Pancreas (tissue), 10 donors: ENCODE measurements at regions not wholly inside any gene's neighbourhood (a gene's known extent, or its start where the extent isn't known, plus 50 kb on each side); places are given as distances from the start of the nearest gene placed in this dataset.

Experiments
- ATAC-seq, 4 donors: fragments of 200-7000 bp; cut with Tn5 transposase; one replicate each; pipeline versions ENCODE4 v1.8.0 to v1.9.1; 2020; ENCODE audit warnings: mild to moderate bottlenecking in 4 of 4, moderate library complexity in 4 of 4
- DNase-seq, 6 donors: peaks; one replicate each; pipeline ENCODE4 v3.0.0-alpha.2; 2020
- FAIRE-seq: peaks from 2 replicates; lab custom pipeline; 2012; peaks lifted over from hg19 to GRCh38; lab: Jason Lieb, UNC
- H3K27ac ChIP-seq, 4 donors: fragments of 200-600 bp; sonication (generic); 1 replicate in 3 of 4; 2 replicates in 1 of 4; pipeline versions ENCODE4 v1.5.0 to v1.8.0; 2020
- H3K27me3 ChIP-seq, 4 donors: fragments of 200-600 bp; one replicate each; pipeline ENCODE4 v1.8.0; 2021
- H3K36me3 ChIP-seq, 3 donors: fragments of 200-600 bp; sonication (generic) in 1 of 3; one replicate each; pipeline versions ENCODE4 v1.5.0 to v1.8.0; 2020 to 2021
- H3K4me1 ChIP-seq, 3 donors: fragments of 200-600 bp; one replicate each; pipeline ENCODE4 v1.8.0; 2021
- H3K4me3 ChIP-seq, 4 donors: fragments of 200-600 bp; sonication (generic) in 2 of 4; one replicate each; pipeline versions ENCODE4 v1.5.0 to v1.8.0; 2020 to 2021
- H3K9me3 ChIP-seq, 4 donors: fragments of 200-600 bp; one replicate each; pipeline ENCODE4 v1.8.0; 2021
- CTCF ChIP-seq, 4 donors: fragments of 200-600 bp; sonication (generic) in 3 of 4; IDR thresholded peaks; one replicate each; pipeline versions ENCODE4 v1.5.0 to v1.8.0; 2021; ENCODE audit warnings: antibody characterized with exemption in 4 of 4
- WGBS, 2 donors: extraction: QIAGEN DNeasy Blood & Tissue Kit; methylation state at CpG; one replicate each; pipeline ENCODE4 v1.1.7; 2013; 5-methylcytosine and 5-hydroxymethylcytosine counted together
- intact Hi-C, 3 donors: fragments of 100-400 bp; cut with DNase I; formaldehyde crosslinking; loops; one replicate each; pipeline versions ENCODE4 v1.11.1 to v1.14.2; 2022
- donor health status: healthy with polysubstance abuse.
- donor health status: DM: no; HTN: no; CAD: no; lungs with moderate emphysema.
- donor health status: DM: no; HTN: no; CAD: no.
- donor health status: control.
- donor health status: control.
- donor health status: Bipolar disorder and iron deficiency.
- donor health status: DM: yes; HTN: yes; CAD: no.
- donor health status: DM: no; HTN: no; CAD: no.
- donor health status: DM: no; HTN: no; CAD: no.
- donor health status: DM: yes; HTN: yes; CAD: no.

GRCh38 chr12:31790759-31791158 lies 61.9 kb upstream of the AMN1 start:
- H3K36me3 ChIP-seq: no peaks in the 10 kb centered on the region
- WGBS, 2 donors: 0 to 44% methylated on average over 1 of the region's 1 CpG
- no peak for ATAC-seq

DNA sequence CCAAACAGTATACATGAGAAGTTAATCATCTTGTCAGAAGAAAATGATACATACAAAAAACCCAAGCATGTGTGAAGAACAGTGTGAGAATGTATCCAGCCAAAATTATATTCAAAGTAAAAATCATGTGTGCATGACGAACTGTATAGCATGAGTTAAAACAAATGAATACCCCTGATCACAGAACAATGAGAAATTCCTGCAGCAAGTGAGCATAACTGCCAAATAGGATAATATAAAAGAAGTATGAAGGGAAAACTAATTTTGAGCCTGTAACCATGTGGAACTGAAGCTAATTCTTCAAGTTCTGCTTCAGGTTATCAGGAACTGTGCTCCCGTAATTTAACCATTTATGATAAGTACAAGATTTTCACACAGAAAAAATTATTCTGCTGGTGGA lies 56.5 kb upstream of the AMN1 start:
- no peaks in the 10 kb centered on the region for H3K4me1 ChIP-seq
- no peak overlapping the region for H3K27ac ChIP-seq
- no peaks in the 10 kb centered on the region for H3K9me3 ChIP-seq
- WGBS, 2 donors: 72 to 76% methylated on average over 2 of the region's 2 CpGs
- intact Hi-C loops: no loop called here
- FAIRE-seq (no peak), ATAC-seq (no peak), DNase-seq (no peak)
- no peaks in the 10 kb centered on the region for H3K36me3 ChIP-seq
- no peak for TF ChIP-seq CTCF (IDR thresholded peaks at IDR 0.05)
- no peaks in the 10 kb centered on the region for H3K27me3 ChIP-seq
- H3K4me3 ChIP-seq: no peak overlapping the region

More at GRCh38 chr12:31790759-31791158, 61.9 kb upstream of the AMN1 start:
- TF ChIP-seq CTCF (IDR thresholded peaks at IDR 0.05): no peak
- H3K4me3 ChIP-seq: no peak overlapping the region
- FAIRE-seq (no peak), DNase-seq (no peak)
- intact Hi-C loops: no loop called here
- H3K4me1 ChIP-seq: no peaks in the 10 kb centered on the region
- H3K27ac ChIP-seq: no peak overlapping the region
- H3K27me3 ChIP-seq: no peaks in the 10 kb centered on the region
- no peaks in the 10 kb centered on the region for H3K9me3 ChIP-seq

- no peaks in the 10 kb centered on the region for H3K9me3 ChIP-seq
- FAIRE-seq (no peak), DNase-seq (no peak), ATAC-seq (no peak)
- no peak overlapping the region for H3K4me3 ChIP-seq
- intact Hi-C loops: no loop called here
- H3K27me3 ChIP-seq: no peaks in the 10 kb centered on the region
- no peak overlapping the region for H3K27ac ChIP-seq
- H3K36me3 ChIP-seq: no peaks in the 10 kb centered on the region
- WGBS, 2 donors: 67 to 78% methylated on average over 3 of the region's 3 CpGs
- TF ChIP-seq CTCF (IDR thresholded peaks at IDR 0.05): no peak
- no peaks in the 10 kb centered on the region for H3K4me1 ChIP-seq
Measured at GRCh38 chr12:31783996-31784645, 55.3 kb upstream of the AMN1 start.

- Histone ChIP-seq H3K9me3 (no peaks in the 10 kb centered on the region), H3K36me3 (no peaks in the 10 kb centered on the region), H3K27me3 (no peaks in the 10 kb centered on the region), H3K27ac (no peak overlapping the region), H3K4me1 (no peaks in the 10 kb centered on the region), H3K4me3 (no peak overlapping the region)
- 63 to 85% methylated on average over 1 of the region's 1 CpG for WGBS, 2 donors
- intact Hi-C loops: no loop called here
- TF ChIP-seq CTCF (IDR thresholded peaks at IDR 0.05): no peak
- no peak for ATAC-seq
- no peak for FAIRE-seq
- DNase-seq: no peak
Measured at GRCh38 chr12:31783556-31783955, 54.7 kb upstream of the AMN1 start.

DNA sequence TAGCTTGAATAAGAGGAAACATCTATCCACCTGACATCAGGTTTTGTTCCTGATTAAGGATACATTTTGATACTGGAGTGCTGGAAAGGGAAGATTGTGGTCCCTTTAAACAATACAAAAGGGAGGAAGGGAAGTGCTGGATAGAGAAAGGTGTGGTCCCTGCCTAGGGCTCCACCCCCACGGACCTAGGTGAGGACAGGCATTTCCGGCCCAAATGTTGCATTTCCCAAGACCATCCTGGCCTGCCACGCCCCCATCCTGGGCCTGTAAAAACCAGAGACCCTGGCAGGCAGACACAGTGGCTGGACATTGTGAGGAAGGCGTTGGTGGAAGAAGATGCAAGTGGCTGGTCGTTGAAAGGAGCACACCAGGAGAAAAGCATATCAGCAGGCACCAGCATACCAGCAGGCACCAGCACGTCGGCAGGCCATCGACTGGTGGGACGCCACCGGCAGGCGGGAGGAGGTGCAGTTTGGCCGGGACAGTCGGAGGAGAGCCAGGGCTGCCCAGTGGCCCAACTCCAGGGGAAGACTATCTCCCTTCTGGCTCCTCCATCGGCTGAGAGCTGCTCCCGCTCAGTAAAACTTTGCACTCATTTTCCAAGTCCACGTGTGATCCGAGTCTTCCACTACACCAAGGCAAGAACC lies 53.2 kb upstream of the AMN1 start:
- ATAC-seq (no peak), DNase-seq (no peak), FAIRE-seq (no peak)
- Histone ChIP-seq H3K4me1 (no peaks in the 10 kb centered on the region), H3K36me3 (no peaks in the 10 kb centered on the region), H3K27ac (no peak overlapping the region), H3K4me3 (no peak overlapping the region), H3K9me3 (no peaks in the 10 kb centered on the region), H3K27me3 (no peaks in the 10 kb centered on the region)
- no peak for TF ChIP-seq CTCF (IDR thresholded peaks at IDR 0.05)
- intact Hi-C loops: no loop called here
- 76 to 78% methylated on average over 17 of the region's 17 CpGs for WGBS, 2 donors
